ENCODE measurements at regions not wholly inside any gene's neighbourhood (a gene's known extent, or its start where the extent isn't known, plus 50 kb on each side); places are given as distances from the start of the nearest gene placed in this dataset.
A peak's percentile ranks its signal among the peaks of the same experiment; 100 is the strongest.

DNA sequence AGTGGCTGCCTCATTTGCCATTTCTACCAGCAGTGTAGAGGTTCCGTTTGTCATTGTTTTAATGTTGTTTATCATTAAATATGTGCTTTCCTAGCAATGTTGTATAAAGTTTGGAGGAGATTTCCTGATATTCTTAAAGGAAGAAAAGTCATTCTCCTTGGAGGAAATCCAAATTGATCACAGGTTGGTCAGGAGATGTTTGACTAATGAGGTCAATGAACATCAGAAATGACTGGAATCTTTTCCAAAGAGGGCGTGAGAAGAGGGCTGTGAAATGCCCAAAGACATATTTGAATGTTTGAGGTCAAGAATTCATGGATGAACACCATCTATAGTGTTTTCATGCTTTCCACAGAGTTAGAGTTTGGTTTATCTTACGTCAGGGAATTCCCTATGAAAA, 471.3 kb downstream of the MAT2B start:
- Histone ChIP-seq H3K9ac (ENCODE audit: low read length) (no peak overlapping the region), H3K4me2 (replicated peaks; ENCODE audit: low read depth, low read length, poor library complexity, severe bottlenecking) (no peak overlapping the region), H3K4me1 (ENCODE audit: control insufficient read depth in 2 of 2, insufficient read depth in 2 of 2, low read length in 2 of 2) (no peaks in the 10 kb centered on the region), H4K20me1 (ENCODE audit: control insufficient read depth, insufficient read depth, low read length, poor library complexity, severe bottlenecking) (no peaks in the 10 kb centered on the region), H3K27ac (ENCODE audit: low read length in 2 of 2) (no peak overlapping the region), H3K4me3 (ENCODE audit: control extremely low read depth in 1 of 5, extremely low read depth in 1 of 5, insufficient read depth in 1 of 5, low read depth in 2 of 5, low read length in 4 of 5) (no peak overlapping the region), H3K9me3 (ENCODE audit: control extremely low read depth in 1 of 3, control insufficient read depth in 2 of 3, insufficient read depth in 1 of 3, low read length in 2 of 3) (no peaks in the 10 kb centered on the region), H3K27me3 (replicated peaks in 1 of 4; ENCODE audit: control extremely low read depth in 1 of 4, control insufficient read depth in 3 of 4, insufficient read depth in 4 of 4, low read length in 3 of 4) (no peaks in the 10 kb centered on the region), H2AFZ (ENCODE audit: insufficient read depth, low read depth, low read length, poor library complexity, severe bottlenecking) (no peak overlapping the region), H3K36me3 (replicated peaks in 1 of 2; ENCODE audit: control extremely low read depth in 1 of 2, control insufficient read depth in 1 of 2, extremely low read depth in 1 of 2, insufficient read depth in 2 of 2, low read length in 1 of 2) (no peaks in the 10 kb centered on the region), H3K79me2 (ENCODE audit: control insufficient read depth, insufficient read depth, low read length) (no peaks in the 10 kb centered on the region)
- Mint-ChIP-seq H3K9me3 (ENCODE audit: insufficient read depth) (no peaks in the 10 kb centered on the region), H3K4me3 (no peak overlapping the region), H3K27me3 (no peaks in the 10 kb centered on the region), H3K27ac (no peak overlapping the region), H3K4me1 (peaks cover 8% of the 10 kb centered on the region)
- intact Hi-C loops (cut with micrococcal nuclease): loop anchor here (5.0 kb wide), 1 partner anchor 59 kb away; no protein-coding TSS in a partner anchor
- TF ChIP-seq EZH2 (IDR thresholded peaks at IDR 0.05; ENCODE audit: borderline replicate concordance, insufficient read depth, low read depth, low read length, poor library complexity, severe bottlenecking): no peak
- TF ChIP-seq, protein P1, sequence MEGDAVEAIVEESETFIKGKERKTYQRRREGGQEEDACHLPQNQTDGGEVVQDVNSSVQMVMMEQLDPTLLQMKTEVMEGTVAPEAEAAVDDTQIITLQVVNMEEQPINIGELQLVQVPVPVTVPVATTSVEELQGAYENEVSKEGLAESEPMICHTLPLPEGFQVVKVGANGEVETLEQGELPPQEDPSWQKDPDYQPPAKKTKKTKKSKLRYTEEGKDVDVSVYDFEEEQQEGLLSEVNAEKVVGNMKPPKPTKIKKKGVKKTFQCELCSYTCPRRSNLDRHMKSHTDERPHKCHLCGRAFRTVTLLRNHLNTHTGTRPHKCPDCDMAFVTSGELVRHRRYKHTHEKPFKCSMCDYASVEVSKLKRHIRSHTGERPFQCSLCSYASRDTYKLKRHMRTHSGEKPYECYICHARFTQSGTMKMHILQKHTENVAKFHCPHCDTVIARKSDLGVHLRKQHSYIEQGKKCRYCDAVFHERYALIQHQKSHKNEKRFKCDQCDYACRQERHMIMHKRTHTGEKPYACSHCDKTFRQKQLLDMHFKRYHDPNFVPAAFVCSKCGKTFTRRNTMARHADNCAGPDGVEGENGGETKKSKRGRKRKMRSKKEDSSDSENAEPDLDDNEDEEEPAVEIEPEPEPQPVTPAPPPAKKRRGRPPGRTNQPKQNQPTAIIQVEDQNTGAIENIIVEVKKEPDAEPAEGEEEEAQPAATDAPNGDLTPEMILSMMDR (IDR thresholded peaks at IDR 0.05): no peak
- no peak for ATAC-seq (ENCODE audit: low read depth)
- no peak for DNase-seq
- ChIA-PET CTCF (no interaction called here), POLR2A (no interaction called here)
- WGBS (ENCODE audit: insufficient coverage): no CpG with 5 or more reads among the region's 3 CpGs

DNA sequence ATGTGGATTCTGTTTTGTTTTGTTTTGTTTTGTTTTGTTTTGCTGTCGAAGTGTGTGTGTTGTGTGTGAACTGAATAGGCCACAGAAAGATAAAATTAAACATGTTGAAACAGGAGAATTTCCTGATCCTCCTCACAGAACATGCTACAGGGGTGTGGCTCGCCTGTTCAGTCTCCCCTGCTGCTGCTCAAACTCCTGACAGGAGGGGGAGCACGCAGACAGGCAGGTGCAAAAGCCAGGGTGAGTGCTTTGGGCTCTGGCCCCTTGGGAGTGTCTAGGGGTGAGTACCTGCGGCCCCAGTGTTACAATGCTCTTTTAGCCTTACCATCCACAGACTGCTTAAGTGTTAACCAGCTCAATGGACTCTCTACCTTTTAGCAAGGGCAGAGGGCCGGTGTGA, 473.5 kb downstream of the MAT2B start:
- Histone ChIP-seq H2AFZ (ENCODE audit: insufficient read depth, low read depth, low read length, poor library complexity, severe bottlenecking) (no peak overlapping the region), H4K20me1 (ENCODE audit: control insufficient read depth, insufficient read depth, low read length, poor library complexity, severe bottlenecking) (no peaks in the 10 kb centered on the region), H3K27ac (ENCODE audit: low read length in 2 of 2) (no peak overlapping the region), H3K4me2 (replicated peaks; ENCODE audit: low read depth, low read length, poor library complexity, severe bottlenecking) (no peak overlapping the region), H3K4me1 (ENCODE audit: control insufficient read depth in 2 of 2, insufficient read depth in 2 of 2, low read length in 2 of 2) (no peaks in the 10 kb centered on the region), H3K9me3 (ENCODE audit: control extremely low read depth in 1 of 3, control insufficient read depth in 2 of 3, insufficient read depth in 1 of 3, low read length in 2 of 3) (no peaks in the 10 kb centered on the region), H3K79me2 (ENCODE audit: control insufficient read depth, insufficient read depth, low read length) (no peaks in the 10 kb centered on the region), H3K27me3 (replicated peaks in 1 of 4; ENCODE audit: control extremely low read depth in 1 of 4, control insufficient read depth in 3 of 4, insufficient read depth in 4 of 4, low read length in 3 of 4) (no peaks in the 10 kb centered on the region), H3K9ac (ENCODE audit: low read length) (no peak overlapping the region), H3K4me3 (ENCODE audit: control extremely low read depth in 1 of 5, extremely low read depth in 1 of 5, insufficient read depth in 1 of 5, low read depth in 2 of 5, low read length in 4 of 5) (no peak overlapping the region), H3K36me3 (replicated peaks in 1 of 2; ENCODE audit: control extremely low read depth in 1 of 2, control insufficient read depth in 1 of 2, extremely low read depth in 1 of 2, insufficient read depth in 2 of 2, low read length in 1 of 2) (no peaks in the 10 kb centered on the region)
- intact Hi-C loops (cut with micrococcal nuclease): loop anchor here (5.0 kb wide), 1 partner anchor 62 kb away; no protein-coding TSS in a partner anchor
- POLR2A ChIA-PET: no interaction called here
- Mint-ChIP-seq H3K4me1 (peaks cover 8% of the 10 kb centered on the region), H3K27ac (no peak overlapping the region), H3K27me3 (no peaks in the 10 kb centered on the region), H3K9me3 (ENCODE audit: insufficient read depth) (no peaks in the 10 kb centered on the region), H3K4me3 (no peak overlapping the region)
- WGBS (ENCODE audit: insufficient coverage): 42% methylated on average over 2 of the region's 5 CpGs
- peak; percentile 61 for ATAC-seq (ENCODE audit: low read depth)
- CTCF ChIA-PET: no interaction called here
- DNase-seq: peak; percentile 16
- TF ChIP-seq EZH2 (IDR thresholded peaks at IDR 0.05; ENCODE audit: borderline replicate concordance, insufficient read depth, low read depth, low read length, poor library complexity, severe bottlenecking): no peak
- TF ChIP-seq, protein P1 (IDR thresholded peaks at IDR 0.05): no peak
